Gastroesophageal sphincter (tissue), 3 donors: ENCODE measurements at regions not wholly inside any gene's neighbourhood (a gene's known extent, or its start where the extent isn't known, plus 50 kb on each side); places are given as distances from the start of the nearest gene placed in this dataset.

ENCODE experiments used
- CTCF ChIP-seq, 4 experiments: fragments of 200-600 bp in 2 of 4; fragments of 450-650 bp in 2 of 4; sonication (generic) in 1 of 4; IDR thresholded peaks; one replicate each; pipeline ENCODE4 v1.5.1; 2017 to 2019; ENCODE audit warnings: antibody characterized with exemption in 4 of 4, mild to moderate bottlenecking in 2 of 4, moderate library complexity in 2 of 4
- EP300 ChIP-seq: sonication (generic); formaldehyde crosslinking; IDR thresholded peaks from one replicate; pipeline ENCODE4 v1.6.1; 2017; ENCODE audit warnings: antibody characterized with exemption, mild to moderate bottlenecking
- POLR2A ChIP-seq, 2 donors: fragments of 450-650 bp; IDR thresholded peaks; one replicate each; pipeline ENCODE4 v1.6.1; 2017; ENCODE audit warnings: antibody characterized with exemption in 2 of 2, mild to moderate bottlenecking in 2 of 2, moderate library complexity in 1 of 2
- POLR2AphosphoS5 ChIP-seq: sonication (generic); formaldehyde crosslinking; IDR thresholded peaks from one replicate; pipeline ENCODE4 v1.6.1; 2017; ENCODE audit warnings: antibody characterized with exemption

GRCh38 chr1:55279627-55280026, 64.5 kb upstream of the USP24 start:
- TF ChIP-seq EP300 (no peak), CTCF (IDR thresholded peaks at IDR 0.05) (no peak), POLR2AphosphoS5 (no peak), POLR2A (IDR thresholded peaks at IDR 0.05) (no peak)
